G401.6 (cell line): ENCODE measurements at regions not wholly inside any gene's neighbourhood (a gene's known extent, or its start where the extent isn't known, plus 50 kb on each side); places are given as distances from the start of the nearest gene placed in this dataset.

Experiments used
- FAIRE-seq: peaks from 2 replicates; lab custom pipeline; 2012; peaks lifted over from hg19 to GRCh38; lab: Jason Lieb, UNC

GRCh38 chr2:235365743-235366142 lies 128.1 kb upstream of the AGAP1 start:
- no peak for FAIRE-seq

- FAIRE-seq, result no peak
Observed at GRCh38 chr2:235366390-235366789, 127.5 kb upstream of the AGAP1 start.

DNA sequence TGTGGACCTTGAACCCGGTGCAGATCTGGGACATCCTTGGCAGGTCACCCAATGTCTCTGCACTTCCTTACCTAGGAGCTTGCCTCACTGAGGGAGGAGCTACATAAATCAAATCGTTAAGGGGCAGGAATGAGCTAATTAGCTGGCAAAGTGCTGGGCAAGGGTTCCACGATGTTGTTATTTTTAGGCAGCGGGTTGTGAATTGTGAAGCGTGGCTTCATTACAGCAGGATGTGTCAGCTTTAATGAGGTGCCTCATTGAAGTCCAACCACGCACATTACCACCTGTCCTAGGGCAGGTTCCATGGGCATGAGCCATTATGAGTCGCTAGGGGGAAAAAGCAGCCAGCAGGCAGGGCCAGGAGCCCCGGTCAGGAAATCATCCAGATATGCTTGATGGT lies 127.0 kb upstream of the AGAP1 start:
- no peak for FAIRE-seq

DNA sequence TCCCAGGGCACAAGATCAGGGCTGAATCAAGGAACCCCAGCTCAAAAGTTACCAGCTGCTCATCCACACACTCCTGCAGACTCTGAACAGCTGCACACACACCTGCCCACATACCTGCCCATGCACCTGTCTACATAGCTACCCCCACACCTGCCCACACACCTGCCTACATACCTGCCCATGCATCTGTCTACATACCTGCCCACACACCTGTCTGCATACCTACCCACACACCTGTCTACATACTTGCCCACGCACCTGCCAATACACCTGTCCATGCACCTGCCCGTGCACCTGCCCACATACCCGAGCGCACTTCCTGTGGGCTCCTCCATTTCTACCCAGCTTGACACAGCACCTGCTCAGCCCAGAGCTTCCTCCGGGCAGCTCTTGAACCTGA lies 122.8 kb upstream of the AGAP1 start:
- FAIRE-seq, result no peak

DNA sequence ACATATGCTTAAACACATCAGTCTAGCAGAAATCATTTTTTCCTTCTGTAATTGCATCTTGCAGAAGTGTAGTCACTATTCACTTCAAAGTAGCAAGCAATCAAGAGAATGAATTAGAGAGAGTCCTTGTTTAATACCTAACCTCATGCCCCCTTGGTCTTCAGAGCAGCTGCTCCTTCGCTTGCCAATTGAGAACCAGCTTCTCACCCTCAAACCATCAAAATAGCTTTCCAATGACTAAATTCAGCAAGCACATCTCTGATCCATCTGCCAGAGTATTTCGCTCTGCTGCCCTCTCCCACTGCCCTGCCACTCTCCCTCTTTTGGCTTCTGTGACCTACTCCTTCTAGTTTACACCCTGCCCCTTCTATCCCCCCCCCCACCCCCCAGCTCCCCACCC lies 120.7 kb upstream of the AGAP1 start:
- FAIRE-seq, result no peak

GRCh38 chr2:235377176-235377575 lies 116.7 kb upstream of the AGAP1 start:
- no peak for FAIRE-seq

- FAIRE-seq, result no peak
Observed at GRCh38 chr2:235378246-235378645, 115.6 kb upstream of the AGAP1 start.

DNA sequence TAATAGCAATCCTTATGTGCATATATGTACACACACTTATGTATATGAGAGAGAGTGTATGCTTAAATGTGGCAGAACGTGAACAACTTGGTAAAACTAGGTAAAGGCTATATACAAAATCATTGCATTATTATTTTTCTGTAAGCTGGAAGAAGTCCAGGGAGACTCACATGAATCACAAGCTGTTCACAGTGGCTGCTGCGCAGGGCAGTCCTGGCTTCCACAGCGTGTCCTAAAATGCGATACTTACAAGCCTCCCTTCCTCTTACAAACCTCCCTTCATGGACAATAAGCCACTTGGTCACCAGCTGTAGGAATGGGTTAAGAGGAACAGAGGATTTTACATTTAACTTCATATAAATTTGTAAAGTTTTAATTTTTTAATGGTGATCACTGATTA lies 114.9 kb upstream of the AGAP1 start:
- FAIRE-seq, result no peak

- no peak for FAIRE-seq
Observed at GRCh38 chr2:235381261-235381912, 112.5 kb upstream of the AGAP1 start.

DNA sequence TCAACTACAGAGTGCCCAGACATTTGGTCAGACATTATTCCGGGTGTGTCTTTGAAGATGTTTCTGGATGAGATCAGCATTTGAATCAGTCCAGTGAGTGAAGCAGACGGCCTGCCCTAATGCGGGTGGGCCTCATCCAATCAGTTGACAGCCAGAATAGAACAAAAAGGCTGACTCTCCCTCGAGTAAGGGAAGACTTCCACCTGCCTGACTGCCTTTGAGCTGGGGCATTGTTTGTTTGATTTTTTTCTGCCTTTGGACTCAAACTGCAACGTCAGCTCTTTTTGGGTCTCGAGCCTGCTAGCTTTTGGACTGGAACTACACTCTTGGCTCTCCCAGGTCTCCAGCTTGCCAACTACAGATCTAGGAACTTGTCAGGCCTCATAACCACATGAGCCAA lies 111.7 kb upstream of the AGAP1 start:
- FAIRE-seq, result no peak

DNA sequence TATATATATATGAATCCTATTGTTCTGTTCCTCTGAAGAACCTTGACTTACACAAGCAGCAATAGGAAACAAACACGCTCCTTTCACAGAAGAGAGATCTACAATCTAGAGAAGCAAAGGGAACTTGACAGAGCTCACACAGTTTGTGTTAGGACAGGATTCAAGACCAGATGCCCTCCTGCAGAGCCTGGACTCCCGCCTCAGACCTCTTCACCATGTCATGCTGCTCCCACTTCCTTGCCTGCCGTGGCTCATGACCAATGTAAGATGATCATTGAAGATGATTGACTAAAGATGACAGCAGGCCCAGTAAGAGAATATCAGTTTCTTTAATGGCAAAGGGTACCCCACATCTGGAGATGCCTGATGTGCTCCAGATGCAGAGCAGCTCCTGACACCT lies 111.2 kb upstream of the AGAP1 start:
- no peak for FAIRE-seq

DNA sequence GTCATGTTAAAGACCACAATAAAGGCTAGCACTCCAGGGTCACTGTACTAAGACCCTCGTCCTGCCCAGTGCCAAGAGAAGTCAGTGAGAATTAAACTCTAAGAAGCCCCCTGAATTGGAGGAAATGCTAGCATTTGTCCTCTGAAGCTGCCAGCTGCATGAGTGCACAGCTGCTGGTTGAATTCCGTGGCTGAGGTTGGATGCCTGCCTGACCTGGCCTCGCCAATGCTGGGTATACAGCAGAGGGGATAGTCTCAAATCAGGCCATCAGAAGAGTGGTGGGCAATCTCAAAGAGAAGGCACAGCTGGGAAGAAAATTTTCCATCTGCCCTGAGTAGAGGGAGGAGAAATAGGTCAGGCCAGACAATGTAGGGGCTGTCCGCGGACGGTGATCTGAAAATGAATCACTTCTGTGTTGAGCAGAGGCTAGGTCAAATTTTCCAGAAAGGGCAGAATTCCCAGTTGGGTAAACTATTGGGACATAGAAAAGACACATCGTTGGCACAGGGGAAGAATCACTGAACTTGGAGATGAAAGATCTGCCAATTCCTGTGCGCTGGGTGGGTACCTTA lies 110.5 kb upstream of the AGAP1 start:
- no peak for FAIRE-seq

DNA sequence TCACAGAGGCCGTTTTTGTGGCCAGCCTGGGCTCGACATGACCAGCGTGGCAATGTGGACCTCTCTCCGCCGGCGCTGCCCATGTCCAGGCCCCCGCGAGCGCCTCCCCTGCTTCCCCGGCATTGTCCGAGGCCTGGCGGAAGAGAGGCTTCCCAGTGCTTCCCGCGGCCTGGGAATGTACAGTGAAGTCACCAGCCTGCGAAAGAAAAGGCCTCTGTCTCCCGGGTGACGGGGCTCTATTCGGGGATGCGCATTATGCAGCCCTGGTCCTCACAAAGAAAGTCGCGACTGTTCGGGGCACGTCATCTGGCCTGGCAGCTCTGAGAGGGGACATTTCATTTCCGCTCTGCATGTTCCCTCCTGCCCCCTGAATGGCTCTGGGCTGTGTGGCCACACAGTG lies 109.2 kb upstream of the AGAP1 start:
- no peak for FAIRE-seq

GRCh38 chr2:235389626-235390025 lies 104.2 kb upstream of the AGAP1 start:
- no peak for FAIRE-seq

DNA sequence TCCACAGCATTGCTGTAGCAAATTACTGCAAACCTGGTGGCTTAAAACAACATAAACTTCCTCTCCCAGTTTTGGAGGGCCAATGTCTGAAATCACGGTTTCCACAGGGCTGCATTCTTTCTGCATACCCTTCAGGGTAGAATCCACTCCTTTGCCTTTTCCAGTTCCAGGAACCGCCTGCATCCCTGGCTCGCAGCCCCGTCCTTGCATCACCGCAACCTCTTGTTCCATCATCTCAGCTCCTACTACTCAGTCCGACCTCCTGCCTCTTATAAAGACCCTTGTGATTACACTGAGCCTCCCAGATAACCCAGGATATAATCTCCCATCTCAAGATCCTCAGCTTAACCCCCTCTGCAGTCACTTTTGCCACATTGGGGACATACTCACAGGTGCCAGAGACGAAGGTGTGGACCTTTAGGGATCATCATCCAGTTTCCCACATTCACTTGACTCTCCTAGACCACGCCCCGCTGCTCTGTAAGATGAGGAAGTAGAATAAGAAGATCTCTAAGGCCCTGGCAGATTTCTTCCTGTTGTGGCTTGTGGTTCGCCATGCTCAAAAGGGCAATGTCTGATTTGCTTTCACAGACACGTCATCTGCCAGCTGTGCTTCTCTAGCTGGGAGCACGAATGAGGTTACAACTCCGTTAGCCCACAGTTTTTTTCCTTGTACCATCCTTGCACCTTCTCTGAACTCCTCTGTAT lies 103.6 kb upstream of the AGAP1 start:
- no peak for FAIRE-seq

DNA sequence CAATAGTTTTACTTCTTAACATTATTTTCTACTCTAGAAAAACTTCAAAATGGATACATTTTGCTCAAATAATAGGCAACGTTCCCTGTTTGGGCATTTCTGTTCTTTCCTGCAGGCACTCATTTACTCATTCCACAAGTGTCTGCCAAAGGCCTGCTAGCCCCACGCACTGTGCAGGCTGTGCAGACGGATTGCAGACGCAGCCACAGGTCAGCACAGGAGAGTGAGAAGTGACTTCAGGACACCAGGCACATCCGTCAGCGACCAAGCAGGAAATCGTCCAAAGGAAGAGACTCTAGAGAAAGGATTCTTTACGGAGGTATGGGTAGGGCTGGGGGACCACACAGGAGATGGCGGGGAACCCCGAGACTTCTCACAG lies 103.0 kb upstream of the AGAP1 start:
- FAIRE-seq, result no peak

- FAIRE-seq, result no peak
Observed at GRCh38 chr2:235391921-235392615, 101.8 kb upstream of the AGAP1 start.

DNA sequence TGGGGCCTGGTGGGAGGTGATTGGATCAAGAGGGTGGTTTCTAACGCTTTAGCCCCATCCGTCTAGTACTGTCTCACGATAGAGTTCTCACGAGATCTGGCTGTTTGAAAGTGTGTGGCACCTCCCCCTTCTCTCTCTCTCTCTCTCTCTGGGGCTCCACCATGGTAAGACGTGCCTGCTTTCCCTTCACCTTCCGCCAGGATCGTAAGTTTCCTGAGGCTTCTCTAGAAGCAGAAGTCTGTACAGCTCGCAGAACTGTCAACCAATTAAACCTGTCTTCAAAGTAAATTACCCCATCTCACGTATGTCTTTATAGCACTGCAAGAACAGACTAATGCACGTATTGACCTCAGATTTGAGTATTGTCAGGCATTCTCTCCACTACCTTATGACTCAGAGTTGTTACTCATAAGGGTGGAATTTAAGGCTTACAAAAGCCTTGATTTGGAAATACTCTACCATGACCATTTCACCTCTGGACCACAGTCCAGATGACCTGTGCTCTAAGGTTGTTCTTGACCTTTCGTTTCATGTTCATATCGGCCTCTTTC lies 99.5 kb upstream of the AGAP1 start:
- FAIRE-seq, result no peak

GRCh38 chr2:235396071-235396846 lies 97.6 kb upstream of the AGAP1 start:
- no peak for FAIRE-seq

DNA sequence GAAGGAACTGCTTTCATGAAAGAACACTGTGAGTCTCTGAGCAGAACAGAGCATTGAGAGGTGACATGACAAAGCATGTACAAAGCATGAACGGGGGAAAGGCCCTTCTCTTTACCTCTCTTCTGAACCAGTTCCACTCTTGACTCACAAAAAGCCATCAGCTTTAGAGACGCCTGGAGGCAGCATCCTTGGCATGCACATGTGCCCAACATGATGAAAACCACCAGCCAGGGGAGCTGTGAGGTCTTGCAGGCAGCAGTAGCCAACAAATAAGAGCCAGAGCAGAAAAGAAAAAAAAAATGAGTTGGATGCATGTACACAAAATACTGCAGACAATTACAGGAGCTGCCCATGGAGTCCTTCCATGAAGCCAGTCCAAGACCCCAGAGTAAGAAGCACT lies 95.5 kb upstream of the AGAP1 start:
- no peak for FAIRE-seq

DNA sequence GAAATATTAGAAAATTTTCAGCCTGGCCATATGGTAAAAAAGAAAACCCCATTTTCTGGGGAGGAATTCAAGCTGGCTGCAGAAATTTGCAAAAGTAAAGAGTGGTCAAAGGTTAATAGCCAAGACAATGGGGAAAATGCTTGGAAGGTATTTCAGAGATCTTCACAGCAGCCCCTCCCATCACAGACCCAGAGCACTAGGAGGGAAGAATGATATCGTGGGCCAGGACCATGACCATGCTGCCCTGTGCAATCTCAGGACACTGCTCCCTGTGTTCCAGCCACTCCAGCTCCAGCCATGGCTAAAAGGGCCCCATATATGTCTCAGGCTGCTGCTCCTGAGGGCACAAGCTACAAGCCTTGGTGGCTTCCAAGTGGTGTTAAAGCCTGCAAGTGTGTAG lies 93.9 kb upstream of the AGAP1 start:
- no peak for FAIRE-seq

DNA sequence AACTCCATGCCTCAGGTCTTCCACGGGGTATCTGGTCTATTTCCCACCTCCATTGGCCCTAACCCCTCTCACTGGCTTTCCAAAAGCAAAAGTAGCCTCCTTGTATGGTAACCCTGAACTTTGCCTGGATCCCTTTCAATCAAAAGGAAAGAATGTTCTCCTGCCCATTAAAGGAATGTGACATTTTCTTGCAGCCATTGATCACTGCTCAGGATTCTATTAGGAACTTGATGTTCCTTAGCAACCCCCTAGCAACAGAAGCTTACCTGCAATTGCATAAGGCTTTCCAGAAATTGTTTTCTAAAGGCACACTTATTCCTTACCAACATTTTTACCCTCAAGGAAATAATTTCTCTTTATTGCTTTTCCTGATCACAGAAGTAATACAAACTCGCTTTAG lies 91.4 kb upstream of the AGAP1 start:
- FAIRE-seq, result no peak
